DOHH2 (cell line): ENCODE measurements at regions not wholly inside any gene's neighbourhood (a gene's known extent, or its start where the extent isn't known, plus 50 kb on each side); places are given as distances from the start of the nearest gene placed in this dataset.

Experiments
- CTCF ChIP-seq: fragments of 200-600 bp; sonication (generic); IDR thresholded peaks from one replicate; pipeline ENCODE4 v1.5.1; 2014; ENCODE audit warnings: antibody characterized with exemption, mild to moderate bottlenecking, low read depth, low read length; ENCODE audit not compliant: poor library complexity, severe bottlenecking
- EZH2phosphoT487 ChIP-seq: fragments of 200-600 bp; sonication (generic); IDR thresholded peaks from 2 replicates; pipeline ENCODE4 v1.6.1; 2017; ENCODE audit warnings: borderline replicate concordance, mild to moderate bottlenecking, antibody characterized with exemption, low read length, moderate library complexity, mixed read lengths

GRCh38 chr2:37854676-37855282 is 70.3 kb upstream of the RMDN2 start:
- no peak for TF ChIP-seq CTCF
- no peak for TF ChIP-seq EZH2phosphoT487
